Ishikawa (cell line): ENCODE measurements at regions not wholly inside any gene's neighbourhood (a gene's known extent, or its start where the extent isn't known, plus 50 kb on each side); places are given as distances from the start of the nearest gene placed in this dataset.

Source experiments
- EGR1 ChIP-seq: IDR thresholded peaks from 2 replicates; pipeline ENCODE4 v1.6.1; 2012
- MAX ChIP-seq: IDR thresholded peaks from 2 replicates; pipeline ENCODE4 v1.6.1; 2012
- RAD21 ChIP-seq: IDR thresholded peaks from 2 replicates; pipeline ENCODE4 v1.6.1; 2012; ENCODE audit warnings: low read depth
- TAF1 ChIP-seq: IDR thresholded peaks from 2 replicates; pipeline ENCODE4 v1.6.1; 2012; ENCODE audit warnings: low read depth, mild to moderate bottlenecking
- YY1 ChIP-seq: IDR thresholded peaks from 2 replicates; pipeline ENCODE4 v1.6.1; 2012; ENCODE audit warnings: low read depth
- TF ChIP-seq, protein P1 (sequence below): IDR thresholded peaks from 2 replicates; pipeline ENCODE4 v1.6.1; 2012
- TF ChIP-seq, protein P2 (sequence below): IDR thresholded peaks from 2 replicates; pipeline ENCODE4 v1.6.1; 2012; ENCODE audit warnings: low read depth, mild to moderate bottlenecking

- TF ChIP-seq RAD21 (no peak), MAX (no peak), TAF1 (no peak), YY1 (no peak), EGR1 (no peak)
- TF ChIP-seq, protein P1, sequence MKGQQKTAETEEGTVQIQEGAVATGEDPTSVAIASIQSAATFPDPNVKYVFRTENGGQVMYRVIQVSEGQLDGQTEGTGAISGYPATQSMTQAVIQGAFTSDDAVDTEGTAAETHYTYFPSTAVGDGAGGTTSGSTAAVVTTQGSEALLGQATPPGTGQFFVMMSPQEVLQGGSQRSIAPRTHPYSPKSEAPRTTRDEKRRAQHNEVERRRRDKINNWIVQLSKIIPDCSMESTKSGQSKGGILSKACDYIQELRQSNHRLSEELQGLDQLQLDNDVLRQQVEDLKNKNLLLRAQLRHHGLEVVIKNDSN: no peak
- TF ChIP-seq, protein P2, sequence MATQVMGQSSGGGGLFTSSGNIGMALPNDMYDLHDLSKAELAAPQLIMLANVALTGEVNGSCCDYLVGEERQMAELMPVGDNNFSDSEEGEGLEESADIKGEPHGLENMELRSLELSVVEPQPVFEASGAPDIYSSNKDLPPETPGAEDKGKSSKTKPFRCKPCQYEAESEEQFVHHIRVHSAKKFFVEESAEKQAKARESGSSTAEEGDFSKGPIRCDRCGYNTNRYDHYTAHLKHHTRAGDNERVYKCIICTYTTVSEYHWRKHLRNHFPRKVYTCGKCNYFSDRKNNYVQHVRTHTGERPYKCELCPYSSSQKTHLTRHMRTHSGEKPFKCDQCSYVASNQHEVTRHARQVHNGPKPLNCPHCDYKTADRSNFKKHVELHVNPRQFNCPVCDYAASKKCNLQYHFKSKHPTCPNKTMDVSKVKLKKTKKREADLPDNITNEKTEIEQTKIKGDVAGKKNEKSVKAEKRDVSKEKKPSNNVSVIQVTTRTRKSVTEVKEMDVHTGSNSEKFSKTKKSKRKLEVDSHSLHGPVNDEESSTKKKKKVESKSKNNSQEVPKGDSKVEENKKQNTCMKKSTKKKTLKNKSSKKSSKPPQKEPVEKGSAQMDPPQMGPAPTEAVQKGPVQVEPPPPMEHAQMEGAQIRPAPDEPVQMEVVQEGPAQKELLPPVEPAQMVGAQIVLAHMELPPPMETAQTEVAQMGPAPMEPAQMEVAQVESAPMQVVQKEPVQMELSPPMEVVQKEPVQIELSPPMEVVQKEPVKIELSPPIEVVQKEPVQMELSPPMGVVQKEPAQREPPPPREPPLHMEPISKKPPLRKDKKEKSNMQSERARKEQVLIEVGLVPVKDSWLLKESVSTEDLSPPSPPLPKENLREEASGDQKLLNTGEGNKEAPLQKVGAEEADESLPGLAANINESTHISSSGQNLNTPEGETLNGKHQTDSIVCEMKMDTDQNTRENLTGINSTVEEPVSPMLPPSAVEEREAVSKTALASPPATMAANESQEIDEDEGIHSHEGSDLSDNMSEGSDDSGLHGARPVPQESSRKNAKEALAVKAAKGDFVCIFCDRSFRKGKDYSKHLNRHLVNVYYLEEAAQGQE: no peak
Measured at GRCh38 chr7:67553378-67553777, 556.7 kb downstream of the TYW1 start.
